HCT116 (cell line): ENCODE measurements at regions not wholly inside any gene's neighbourhood (a gene's known extent, or its start where the extent isn't known, plus 50 kb on each side); places are given as distances from the start of the nearest gene placed in this dataset.

Experiments
- ATAC-seq: fragments of 200-7000 bp; cut with Tn5 transposase; 2 replicates; pipeline ENCODE4 v1.9.1; 2020; ENCODE audit warnings: mild to moderate bottlenecking, moderate library complexity
- BruUV-seq: library from RNA; stranded (reverse); fragments of 400-500 nt; replicated peaks from 2 replicates; lab custom pipeline; 2021; lab: Mats Ljungman, UMichigan
- CTCF ChIA-PET: fragments of 300-600 bp; sonication (Branson Sonifier 250); formaldehyde crosslinking; loops from one replicate; lab custom pipeline; 2021; ENCODE audit warnings: antibody characterized with exemption; lab: Charles Lee
- POLR2A ChIA-PET: fragments of 300-600, 350-600 bp; sonication (Branson Sonifier 250); formaldehyde crosslinking; loops from one replicate; lab custom pipeline; 2021; ENCODE audit warnings: antibody characterized with exemption; lab: Charles Lee
- RAD21 ChIA-PET, 2 experiments: fragments of 300-600 bp; sonication (Branson Sonifier 250); formaldehyde crosslinking; loops; one replicate each; lab custom pipeline; 2023; ENCODE audit warnings: low total read pairs in 2 of 2; ENCODE audit not compliant: uncharacterized antibody in 2 of 2, unreplicated experiment in 2 of 2, low non-redundant PET in 1 of 2; lab: Charles Lee
- DNase-seq: peaks from one replicate; pipeline ENCODE4 v3.0.0-alpha.2; 2010; ENCODE audit warnings: low read depth, low spot score
- H2AFZ ChIP-seq: fragments of 200-600 bp; shearing (Covaris generic), sonication (generic); 2 replicates; pipeline ENCODE4 v1.6.1; 2017; ENCODE audit warnings: low read depth, mixed run types, mixed read lengths, antibody characterized with exemption, low read length; ENCODE audit not compliant: poor library complexity, severe bottlenecking
- H3K27ac ChIP-seq: 2 replicates; pipeline ENCODE4 v1.5.1; 2012; ENCODE audit warnings: low read depth, low read length
- H3K27me3 ChIP-seq: fragments of 200-600 bp; sonication (generic); 2 replicates; pipeline ENCODE4 v1.6.1; 2016; ENCODE audit warnings: mixed run types, low read length, mixed read lengths; ENCODE audit not compliant: insufficient read depth
- H3K36me3 ChIP-seq, 2 experiments: fragments of 200-500 bp in 1 of 2; fragments of 200-600 bp in 1 of 2; sonication (Bioruptor generic) in 1 of 2; sonication (generic) in 1 of 2; 2 replicates each; pipeline versions ENCODE4 v1.5.1 to v1.6.1; 2014 to 2016; ENCODE audit warnings: low read length in 2 of 2, inconsistent platforms in 1 of 2, mixed read lengths in 1 of 2, mixed run types in 1 of 2; ENCODE audit not compliant: insufficient read depth in 2 of 2, control insufficient read depth in 1 of 2
- H3K4me1 ChIP-seq, 2 experiments: fragments of 200-600 bp in 1 of 2; sonication (generic) in 1 of 2; 2 replicates each; pipeline versions ENCODE4 v1.5.1 to v1.6.1; 2012 to 2017; ENCODE audit warnings: low read length in 2 of 2, inconsistent platforms in 1 of 2, mild to moderate bottlenecking in 1 of 2, mixed read lengths in 1 of 2, mixed run types in 1 of 2, moderate library complexity in 1 of 2; ENCODE audit not compliant: insufficient read depth in 2 of 2, control insufficient read depth in 1 of 2
- H3K4me2 ChIP-seq: fragments of 200-600 bp; sonication (generic); 2 replicates; pipeline ENCODE4 v1.6.1; 2017; ENCODE audit warnings: mixed run types, low read length, mixed read lengths
- H3K4me3 ChIP-seq, 2 experiments: fragments of 200-600 bp in 1 of 2; sonication (generic) in 1 of 2; replicated peaks in 1 of 2; 2 replicates each; pipeline ENCODE4 v1.5.1; 2011 to 2016; ENCODE audit warnings: low read length in 2 of 2, control low read depth in 1 of 2, low read depth in 1 of 2, mild to moderate bottlenecking in 1 of 2, mixed read lengths in 1 of 2, mixed run types in 1 of 2
- H3K79me2 ChIP-seq: fragments of 200-600 bp; sonication (generic); 2 replicates; pipeline ENCODE4 v1.6.1; 2017; ENCODE audit warnings: mild to moderate bottlenecking, mixed run types, low read length, moderate library complexity, mixed read lengths; ENCODE audit not compliant: insufficient read depth
- H3K9ac ChIP-seq: fragments of 200-600 bp; sonication (generic); 2 replicates; pipeline ENCODE4 v1.6.1; 2016; ENCODE audit warnings: low read length, mixed read lengths
- H3K9me2 ChIP-seq: fragments of 200-600 bp; sonication (generic), shearing (Covaris generic); 2 replicates; pipeline ENCODE4 v1.6.1; 2017; ENCODE audit warnings: mixed run types, mild to moderate bottlenecking, moderate library complexity; ENCODE audit not compliant: insufficient read depth
- H3K9me3 ChIP-seq, 2 experiments: fragments of 200-500 bp in 1 of 2; fragments of 200-600 bp in 1 of 2; sonication (Bioruptor generic) in 1 of 2; sonication (generic) in 1 of 2; 2 replicates each; pipeline ENCODE4 v1.6.1; 2014 to 2017; ENCODE audit warnings: low read length in 2 of 2, mixed read lengths in 2 of 2, inconsistent platforms in 1 of 2, low read depth in 1 of 2, mild to moderate bottlenecking in 1 of 2, mixed run types in 1 of 2, moderate library complexity in 1 of 2; ENCODE audit not compliant: control insufficient read depth in 1 of 2, insufficient read depth in 1 of 2
- H4K20me1 ChIP-seq: fragments of 200-600 bp; sonication (generic), shearing (Covaris generic); 2 replicates; pipeline ENCODE4 v1.6.1; 2017; ENCODE audit warnings: mixed run types, mild to moderate bottlenecking, moderate library complexity; ENCODE audit not compliant: insufficient read depth
- CBX3 ChIP-seq: IDR thresholded peaks from 2 replicates; pipeline ENCODE4 v1.6.1; 2012; ENCODE audit warnings: low read depth
- ELF1 ChIP-seq: IDR thresholded peaks from 2 replicates; pipeline ENCODE4 v1.6.1; 2012; ENCODE audit warnings: low read depth, borderline replicate concordance
- POLR2AphosphoS5 ChIP-seq: IDR thresholded peaks from 2 replicates; pipeline ENCODE4 v1.6.1; 2011; ENCODE audit warnings: mild to moderate bottlenecking, low read depth, low read length, moderate library complexity
- RAD21 ChIP-seq: IDR thresholded peaks from 2 replicates; pipeline ENCODE4 v1.6.1; 2012; ENCODE audit warnings: low read depth, mild to moderate bottlenecking
- SIN3A ChIP-seq: IDR thresholded peaks from 2 replicates; pipeline ENCODE4 v1.6.1; 2012; ENCODE audit warnings: low read depth
- SRF ChIP-seq: IDR thresholded peaks from 2 replicates; pipeline ENCODE4 v1.6.1; 2012; ENCODE audit warnings: low read depth
- ZFX ChIP-seq: fragments of 450-650 bp; IDR thresholded peaks from 2 replicates; pipeline ENCODE4 v1.6.1; 2017
- intact Hi-C: fragments of 100-400 bp; cut with micrococcal nuclease; formaldehyde crosslinking; loops from 2 replicates; pipeline ENCODE4 v1.10.0; 2022
- TF ChIP-seq, protein P1 (sequence below): IDR thresholded peaks from 2 replicates; pipeline ENCODE4 v1.6.1; 2012
- TF ChIP-seq, protein P2 (sequence below): IDR thresholded peaks from 2 replicates; pipeline ENCODE4 v1.6.1; 2012

DNA sequence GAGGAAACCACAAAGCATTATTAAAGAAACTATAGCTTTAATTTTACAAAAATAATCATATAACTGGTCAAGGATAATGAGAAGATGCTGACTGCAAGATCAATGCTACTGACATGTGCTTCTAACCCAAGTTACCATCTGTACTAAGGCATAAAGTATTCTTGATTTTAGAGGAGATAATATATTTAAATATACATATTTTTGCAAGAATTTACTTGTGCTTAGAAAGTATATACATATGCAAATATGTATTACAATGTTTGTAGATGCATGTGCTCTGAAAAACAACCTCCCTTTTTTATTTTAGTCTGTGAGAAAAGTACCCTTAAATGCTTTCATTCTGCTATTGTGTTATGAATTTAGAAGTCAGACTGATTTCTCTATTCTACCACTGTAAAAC, 740.7 kb upstream of the SLIT2 start:
- BruUV-seq, result no TSS peak
- DNase-seq (no peak), ATAC-seq (no peak)
- H3K9ac ChIP-seq, result no peak overlapping the region
- no peak overlapping the region for H2AFZ ChIP-seq
- no peaks in the 10 kb centered on the region for H3K36me3 ChIP-seq
- H3K4me3 ChIP-seq, result no peak overlapping the region
- no peaks in the 10 kb centered on the region for H3K4me1 ChIP-seq
- H4K20me1 ChIP-seq, result no peaks in the 10 kb centered on the region; the same call in 1 of the 2 replicates
- H3K4me2 ChIP-seq, result no peak overlapping the region
- no peaks in the 10 kb centered on the region for H3K9me2 ChIP-seq
- intact Hi-C loops, result no loop called here
- ChIA-PET POLR2A (no interaction called here), CTCF (no interaction called here), RAD21 (no interaction called here)
- no peaks in the 10 kb centered on the region for H3K27me3 ChIP-seq
- TF ChIP-seq RAD21, result no peak
- TF ChIP-seq, protein P1, sequence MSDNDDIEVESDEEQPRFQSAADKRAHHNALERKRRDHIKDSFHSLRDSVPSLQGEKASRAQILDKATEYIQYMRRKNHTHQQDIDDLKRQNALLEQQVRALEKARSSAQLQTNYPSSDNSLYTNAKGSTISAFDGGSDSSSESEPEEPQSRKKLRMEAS, result no peak
- TF ChIP-seq ELF1, result no peak
- no peak for TF ChIP-seq CBX3
- no peak for TF ChIP-seq POLR2AphosphoS5
- H3K79me2 ChIP-seq, result no peaks in the 10 kb centered on the region
- no peak overlapping the region for H3K27ac ChIP-seq
- H3K9me3 ChIP-seq, result no peaks in the 10 kb centered on the region

GRCh38 chr4:19508442-19508841, 743.3 kb upstream of the SLIT2 start:
- H3K4me3 ChIP-seq, result no peak overlapping the region
- TF ChIP-seq, protein P2, sequence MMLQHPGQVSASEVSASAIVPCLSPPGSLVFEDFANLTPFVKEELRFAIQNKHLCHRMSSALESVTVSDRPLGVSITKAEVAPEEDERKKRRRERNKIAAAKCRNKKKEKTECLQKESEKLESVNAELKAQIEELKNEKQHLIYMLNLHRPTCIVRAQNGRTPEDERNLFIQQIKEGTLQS, result no peak
- no peak for TF ChIP-seq SRF
- TF ChIP-seq, protein P1, result no peak
- TF ChIP-seq RAD21, result no peak
- TF ChIP-seq ZFX, result no peak
- no peak for TF ChIP-seq SIN3A
- POLR2A ChIA-PET, result no interaction called here
- no peak for DNase-seq
- no peaks in the 10 kb centered on the region for H3K36me3 ChIP-seq
- no peaks in the 10 kb centered on the region; the same call in 1 of the 2 replicates for H4K20me1 ChIP-seq
- H3K27me3 ChIP-seq, result no peaks in the 10 kb centered on the region
- no peaks in the 10 kb centered on the region for H3K4me1 ChIP-seq
- RAD21 ChIA-PET, result no interaction called here
- no peaks in the 10 kb centered on the region for H3K9me3 ChIP-seq
- intact Hi-C loops, result no loop called here
- ATAC-seq, result no peak
- no peaks in the 10 kb centered on the region for H3K9me2 ChIP-seq
- H3K9ac ChIP-seq, result no peak overlapping the region
- no peak overlapping the region for H3K4me2 ChIP-seq
- no peak overlapping the region for H2AFZ ChIP-seq
- no peaks in the 10 kb centered on the region for H3K79me2 ChIP-seq
- CTCF ChIA-PET, result no interaction called here
- H3K27ac ChIP-seq, result no peak overlapping the region
- no TSS peak for BruUV-seq
